Body of pancreas (tissue), 4 donors: ENCODE measurements at regions not wholly inside any gene's neighbourhood (a gene's known extent, or its start where the extent isn't known, plus 50 kb on each side); places are given as distances from the start of the nearest gene placed in this dataset.

Source experiments
- CTCF ChIP-seq, 7 experiments: fragments of 450-650 bp in 4 of 7; fragments of 200-600 bp in 3 of 7; sonication (generic) in 3 of 7; IDR thresholded peaks; one replicate each; pipeline ENCODE4 v1.5.1; 2016 to 2019; ENCODE audit warnings: antibody characterized with exemption in 7 of 7
- POLR2A ChIP-seq, 3 donors: fragments of 450-650 bp; IDR thresholded peaks; one replicate each; pipeline ENCODE4 v1.6.1; 2016; ENCODE audit warnings: antibody characterized with exemption in 3 of 3, mild to moderate bottlenecking in 2 of 3

- no peak for TF ChIP-seq CTCF (IDR thresholded peaks at IDR 0.05)
- TF ChIP-seq POLR2A (IDR thresholded peaks at IDR 0.05): no peak
Measured at GRCh38 chr5:6177926-6178325, 200.4 kb downstream of the MED10 start.
